HPDE6-E6E7 (cell line): ENCODE measurements at regions not wholly inside any gene's neighbourhood (a gene's known extent, or its start where the extent isn't known, plus 50 kb on each side); places are given as distances from the start of the nearest gene placed in this dataset.
"Not testable (repeated sequence)": the region's sequence is repeated elsewhere in the genome, so short reads cannot be mapped to it uniquely, and the experiment has no call there.

ENCODE experiments used
- DNase-seq: peaks from one replicate; pipeline ENCODE4 v3.0.0; 2011; ENCODE audit warnings: missing footprints; ENCODE audit errors: extremely low spot score

GRCh38 chr10:53434413-53434812, 661.8 kb upstream of the MBL2 start:
- no peak for DNase-seq

GRCh38 chr10:53432035-53432434, 659.5 kb upstream of the MBL2 start:
- no peak for DNase-seq

- DNase-seq = no peak
Measured at GRCh38 chr10:53430974-53431373, 658.4 kb upstream of the MBL2 start.

GRCh38 chr10:53430127-53430891, 657.7 kb upstream of the MBL2 start:
- no peak for DNase-seq

GRCh38 chr10:53422223-53422888, 649.8 kb upstream of the MBL2 start:
- no peak for DNase-seq

GRCh38 chr10:53412651-53413050, 640.1 kb upstream of the MBL2 start:
- DNase-seq = no peak

GRCh38 chr10:53406532-53406931, 633.9 kb upstream of the MBL2 start:
- DNase-seq = no peak

- DNase-seq = no peak
Measured at GRCh38 chr10:53403688-53404087, 631.1 kb upstream of the MBL2 start.

GRCh38 chr10:53402594-53402993, 630.0 kb upstream of the MBL2 start:
- DNase-seq = no peak

GRCh38 chr10:53401536-53401935, 629.0 kb upstream of the MBL2 start:
- no peak for DNase-seq

- no peak for DNase-seq
Measured at GRCh38 chr10:53396876-53397275, 624.3 kb upstream of the MBL2 start.

GRCh38 chr10:53395449-53395848, 622.9 kb upstream of the MBL2 start:
- DNase-seq = no peak

- no peak for DNase-seq
Measured at GRCh38 chr10:53387562-53387961, 615.0 kb upstream of the MBL2 start.

GRCh38 chr10:53382543-53382942, 610.0 kb upstream of the MBL2 start:
- no peak for DNase-seq

GRCh38 chr10:53379956-53380355, 607.4 kb upstream of the MBL2 start:
- peak; percentile 5 for DNase-seq

- no peak for DNase-seq
Measured at GRCh38 chr10:53370347-53370746, 597.8 kb upstream of the MBL2 start.

GRCh38 chr10:53361936-53362335, 589.4 kb upstream of the MBL2 start:
- DNase-seq = no peak

GRCh38 chr10:53361281-53361680, 588.7 kb upstream of the MBL2 start:
- DNase-seq = no peak

- not testable (repeated sequence) for DNase-seq
Measured at GRCh38 chr10:53358978-53359377, 586.4 kb upstream of the MBL2 start.

GRCh38 chr10:53358536-53358935, 586.0 kb upstream of the MBL2 start:
- no peak for DNase-seq

- no peak for DNase-seq
Measured at GRCh38 chr10:53357587-53357986, 585.0 kb upstream of the MBL2 start.

GRCh38 chr10:53356616-53357349, 584.2 kb upstream of the MBL2 start:
- no peak for DNase-seq

- DNase-seq = not testable (repeated sequence)
Measured at GRCh38 chr10:53342531-53342930, 569.9 kb upstream of the MBL2 start.
